ENCODE measurements at regions not wholly inside any gene's neighbourhood (a gene's known extent, or its start where the extent isn't known, plus 50 kb on each side); places are given as distances from the start of the nearest gene placed in this dataset.

GRCh38 chr10:25738776-25739175 is 195.3 kb upstream of the MYO3A start:
- WGBS, 2 donors (ENCODE audit: low coverage in 1 of 2) = 94% methylated on average over 4 of the region's 4 CpGs; no CpG with 5 or more reads in 1 of the 2 donors
- H3K9me3 ChIP-seq = no peaks in the 10 kb centered on the region
- peaks cover 7% of the 10 kb centered on the region for H3K27me3 ChIP-seq
- no peak for ATAC-seq
- no peaks in the 10 kb centered on the region for H3K4me1 ChIP-seq
- no peak overlapping the region for H3K27ac ChIP-seq
- no peaks in the 10 kb centered on the region for H3K36me3 ChIP-seq
- no peak for TF ChIP-seq POLR2AphosphoS5 (IDR thresholded peaks at IDR 0.05)
- TF ChIP-seq EP300 (IDR thresholded peaks at IDR 0.05) = no peak
- TF ChIP-seq CTCF (IDR thresholded peaks at IDR 0.05) = no peak
- TF ChIP-seq POLR2A (IDR thresholded peaks at IDR 0.05) = no peak
- no peak overlapping the region for H3K4me3 ChIP-seq

- peaks cover 4% of the 10 kb centered on the region for H3K27me3 ChIP-seq
- ATAC-seq = no peak
- no peaks in the 10 kb centered on the region for H3K4me1 ChIP-seq
- no peaks in the 10 kb centered on the region for H3K9me3 ChIP-seq
- no peak overlapping the region for H3K27ac ChIP-seq
- no peak overlapping the region for H3K4me3 ChIP-seq
- H3K36me3 ChIP-seq = no peaks in the 10 kb centered on the region
- 84 to 90% methylated on average over 3 of the region's 3 CpGs for WGBS, 2 donors (ENCODE audit: low coverage in 1 of 2)
- no peak for TF ChIP-seq POLR2AphosphoS5 (IDR thresholded peaks at IDR 0.05)
- no peak for TF ChIP-seq EP300 (IDR thresholded peaks at IDR 0.05)
- TF ChIP-seq POLR2A (IDR thresholded peaks at IDR 0.05) = no peak
- TF ChIP-seq CTCF (IDR thresholded peaks at IDR 0.05) = no peak
Observed at GRCh38 chr10:25743832-25744231, 190.2 kb upstream of the MYO3A start.

- Histone ChIP-seq H3K27ac (no peak overlapping the region), H3K9me3 (no peaks in the 10 kb centered on the region), H3K4me3 (no peak overlapping the region), H3K27me3 (peaks cover 8% of the 10 kb centered on the region), H3K36me3 (no peaks in the 10 kb centered on the region), H3K4me1 (no peaks in the 10 kb centered on the region)
- TF ChIP-seq EP300 (IDR thresholded peaks at IDR 0.05) (no peak), POLR2A (IDR thresholded peaks at IDR 0.05) (no peak), CTCF (IDR thresholded peaks at IDR 0.05) (no peak), POLR2AphosphoS5 (IDR thresholded peaks at IDR 0.05) (no peak)
- no peak for ATAC-seq
Observed at GRCh38 chr10:25744574-25744973, 189.5 kb upstream of the MYO3A start.

- no peaks in the 10 kb centered on the region for H3K4me1 ChIP-seq
- peaks cover 9% of the 10 kb centered on the region for H3K27me3 ChIP-seq
- 7 to 24% methylated on average over 3 of the region's 3 CpGs for WGBS, 2 donors (ENCODE audit: low coverage in 1 of 2)
- H3K4me3 ChIP-seq = no peak overlapping the region
- no peak for ATAC-seq
- H3K9me3 ChIP-seq = no peaks in the 10 kb centered on the region
- H3K27ac ChIP-seq = no peak overlapping the region
- no peaks in the 10 kb centered on the region for H3K36me3 ChIP-seq
- TF ChIP-seq EP300 (IDR thresholded peaks at IDR 0.05) (no peak), POLR2AphosphoS5 (IDR thresholded peaks at IDR 0.05) (no peak), CTCF (IDR thresholded peaks at IDR 0.05) (no peak), POLR2A (IDR thresholded peaks at IDR 0.05) (no peak)
Observed at GRCh38 chr10:25745976-25746375, 188.1 kb upstream of the MYO3A start.

- WGBS, 2 donors (ENCODE audit: low coverage in 1 of 2) = 35 to 48% methylated on average over 1 to 2 of the region's 2 CpGs
- Histone ChIP-seq H3K36me3 (no peaks in the 10 kb centered on the region), H3K27me3 (peaks cover 10% of the 10 kb centered on the region), H3K4me1 (no peaks in the 10 kb centered on the region), H3K27ac (no peak overlapping the region), H3K9me3 (no peaks in the 10 kb centered on the region), H3K4me3 (no peak overlapping the region)
- ATAC-seq = no peak
- TF ChIP-seq EP300 (IDR thresholded peaks at IDR 0.05) = no peak
- TF ChIP-seq CTCF (IDR thresholded peaks at IDR 0.05) = no peak
- TF ChIP-seq POLR2AphosphoS5 (IDR thresholded peaks at IDR 0.05) = no peak
- no peak for TF ChIP-seq POLR2A (IDR thresholded peaks at IDR 0.05)
Observed at GRCh38 chr10:25747084-25747483, 186.9 kb upstream of the MYO3A start.
